Forelimb muscle (tissue), 1 donor: ENCODE measurements at regions not wholly inside any gene's neighbourhood (a gene's known extent, or its start where the extent isn't known, plus 50 kb on each side); places are given as distances from the start of the nearest gene placed in this dataset.
"Not testable (repeated sequence)": the region's sequence is repeated elsewhere in the genome, so short reads cannot be mapped to it uniquely, and the experiment has no call there.

Experiments
- DNase-seq: peaks from one replicate; pipeline ENCODE4 v3.0.0-alpha.2; 2013; ENCODE audit warnings: low read depth

GRCh38 chrX:45400951-45401725, 200.5 kb upstream of the DIPK2B start:
- DNase-seq, result not testable (repeated sequence)

GRCh38 chrX:45400027-45400779, 199.5 kb upstream of the DIPK2B start:
- DNase-seq, result no peak

- DNase-seq, result no peak
Observed at GRCh38 chrX:45385757-45386156, 185.1 kb upstream of the DIPK2B start.

GRCh38 chrX:45381841-45382240, 181.2 kb upstream of the DIPK2B start:
- DNase-seq, result no peak

- DNase-seq, result no peak
Observed at GRCh38 chrX:45381366-45381765, 180.7 kb upstream of the DIPK2B start.

GRCh38 chrX:45379236-45379635, 178.6 kb upstream of the DIPK2B start:
- DNase-seq, result no peak

GRCh38 chrX:45372151-45372550, 171.5 kb upstream of the DIPK2B start:
- no peak for DNase-seq

- DNase-seq, result no peak
Observed at GRCh38 chrX:45368705-45369104, 168.0 kb upstream of the DIPK2B start.

- DNase-seq, result no peak
Observed at GRCh38 chrX:45363596-45363995, 162.9 kb upstream of the DIPK2B start.

GRCh38 chrX:45360571-45360970, 159.9 kb upstream of the DIPK2B start:
- no peak for DNase-seq

- no peak for DNase-seq
Observed at GRCh38 chrX:45358392-45358791, 157.7 kb upstream of the DIPK2B start.

GRCh38 chrX:45353456-45353855, 152.8 kb upstream of the DIPK2B start:
- no peak for DNase-seq

- no peak for DNase-seq
Observed at GRCh38 chrX:45352611-45353010, 151.9 kb upstream of the DIPK2B start.

- DNase-seq, result no peak
Observed at GRCh38 chrX:45351478-45351877, 150.8 kb upstream of the DIPK2B start.

- no peak for DNase-seq
Observed at GRCh38 chrX:45348296-45348695, 147.6 kb upstream of the DIPK2B start.

GRCh38 chrX:45347877-45348276, 147.2 kb upstream of the DIPK2B start:
- DNase-seq, result no peak

GRCh38 chrX:45344594-45344993, 143.9 kb upstream of the DIPK2B start:
- DNase-seq, result no peak

- DNase-seq, result no peak
Observed at GRCh38 chrX:45329217-45329616, 128.5 kb upstream of the DIPK2B start.

- no peak for DNase-seq
Observed at GRCh38 chrX:45324941-45325340, 124.3 kb upstream of the DIPK2B start.

GRCh38 chrX:45323387-45323786, 122.7 kb upstream of the DIPK2B start:
- no peak for DNase-seq

- no peak for DNase-seq
Observed at GRCh38 chrX:45322820-45323219, 122.1 kb upstream of the DIPK2B start.

GRCh38 chrX:45322382-45322781, 121.7 kb upstream of the DIPK2B start:
- peak; percentile 16 for DNase-seq

- no peak for DNase-seq
Observed at GRCh38 chrX:45320191-45320590, 119.5 kb upstream of the DIPK2B start.
